ENCODE measurements at regions not wholly inside any gene's neighbourhood (a gene's known extent, or its start where the extent isn't known, plus 50 kb on each side); places are given as distances from the start of the nearest gene placed in this dataset.

DNA sequence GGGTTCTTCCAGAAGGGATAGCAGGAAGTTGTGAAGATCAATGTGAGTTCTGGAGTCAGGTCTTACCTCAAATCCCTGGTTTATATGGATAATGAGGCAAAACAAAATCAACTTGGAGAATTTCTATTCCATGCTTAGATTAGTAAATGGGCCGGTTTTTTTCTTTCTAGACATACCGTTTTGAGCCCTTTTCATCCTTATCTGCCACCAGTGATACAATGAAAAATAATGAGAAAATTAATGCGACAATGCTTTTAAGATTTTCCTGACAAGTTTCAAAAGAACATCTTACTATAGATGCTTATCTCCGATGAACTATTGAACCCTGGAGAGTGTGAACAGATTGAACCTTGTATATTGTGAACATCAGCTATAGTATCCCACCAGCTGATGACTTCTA, 262.7 kb downstream of the BTG1 start:
- TF ChIP-seq GATA2 (IDR thresholded peaks at IDR 0.05; ENCODE audit: low read depth, low read length) (peak; percentile 2; the same call in 1 of the 2 replicates), GATA3 (IDR thresholded peaks at IDR 0.05; ENCODE audit: low read depth, low read length) (no peak)
